GM12864 (cell line): ENCODE measurements at regions not wholly inside any gene's neighbourhood (a gene's known extent, or its start where the extent isn't known, plus 50 kb on each side); places are given as distances from the start of the nearest gene placed in this dataset.

Source experiments
- DNase-seq: peaks from one replicate; pipeline ENCODE4 v3.0.0-alpha.2; 2011; ENCODE audit warnings: low read depth
- H3K4me3 ChIP-seq: 2 replicates; pipeline ENCODE4 v1.5.1; 2011; ENCODE audit warnings: mild to moderate bottlenecking, low read depth, low read length, control low read depth
- TF ChIP-seq, protein P1 (sequence below): IDR thresholded peaks from 2 replicates; pipeline ENCODE4 v1.5.1; 2011; ENCODE audit warnings: low read depth, mild to moderate bottlenecking, moderate library complexity, low read length, control low read depth, inconsistent platforms; ENCODE audit errors: missing control alignments

DNA sequence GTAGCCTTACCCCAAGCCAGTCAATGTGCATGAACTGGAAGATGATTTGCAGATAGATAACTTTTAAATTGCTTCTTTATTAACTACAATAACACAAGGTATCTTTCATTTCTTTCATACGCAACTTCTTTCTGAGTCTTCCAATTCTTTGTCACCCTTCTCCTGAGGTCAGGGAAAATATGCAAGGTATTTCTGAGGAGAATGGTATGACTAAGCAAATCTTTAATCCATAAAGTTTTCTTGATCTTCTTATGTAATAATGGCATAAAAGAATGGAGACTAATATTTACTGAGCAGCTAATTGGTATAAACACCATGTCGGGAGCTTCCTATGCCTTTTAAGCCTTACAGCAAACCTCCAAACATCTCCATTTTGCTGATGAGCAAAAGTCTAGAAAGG lies 438.9 kb downstream of the KCNJ2 start:
- TF ChIP-seq, protein P1, sequence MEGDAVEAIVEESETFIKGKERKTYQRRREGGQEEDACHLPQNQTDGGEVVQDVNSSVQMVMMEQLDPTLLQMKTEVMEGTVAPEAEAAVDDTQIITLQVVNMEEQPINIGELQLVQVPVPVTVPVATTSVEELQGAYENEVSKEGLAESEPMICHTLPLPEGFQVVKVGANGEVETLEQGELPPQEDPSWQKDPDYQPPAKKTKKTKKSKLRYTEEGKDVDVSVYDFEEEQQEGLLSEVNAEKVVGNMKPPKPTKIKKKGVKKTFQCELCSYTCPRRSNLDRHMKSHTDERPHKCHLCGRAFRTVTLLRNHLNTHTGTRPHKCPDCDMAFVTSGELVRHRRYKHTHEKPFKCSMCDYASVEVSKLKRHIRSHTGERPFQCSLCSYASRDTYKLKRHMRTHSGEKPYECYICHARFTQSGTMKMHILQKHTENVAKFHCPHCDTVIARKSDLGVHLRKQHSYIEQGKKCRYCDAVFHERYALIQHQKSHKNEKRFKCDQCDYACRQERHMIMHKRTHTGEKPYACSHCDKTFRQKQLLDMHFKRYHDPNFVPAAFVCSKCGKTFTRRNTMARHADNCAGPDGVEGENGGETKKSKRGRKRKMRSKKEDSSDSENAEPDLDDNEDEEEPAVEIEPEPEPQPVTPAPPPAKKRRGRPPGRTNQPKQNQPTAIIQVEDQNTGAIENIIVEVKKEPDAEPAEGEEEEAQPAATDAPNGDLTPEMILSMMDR, result no peak
- DNase-seq, result no peak
- H3K4me3 ChIP-seq, result no peak overlapping the region

DNA sequence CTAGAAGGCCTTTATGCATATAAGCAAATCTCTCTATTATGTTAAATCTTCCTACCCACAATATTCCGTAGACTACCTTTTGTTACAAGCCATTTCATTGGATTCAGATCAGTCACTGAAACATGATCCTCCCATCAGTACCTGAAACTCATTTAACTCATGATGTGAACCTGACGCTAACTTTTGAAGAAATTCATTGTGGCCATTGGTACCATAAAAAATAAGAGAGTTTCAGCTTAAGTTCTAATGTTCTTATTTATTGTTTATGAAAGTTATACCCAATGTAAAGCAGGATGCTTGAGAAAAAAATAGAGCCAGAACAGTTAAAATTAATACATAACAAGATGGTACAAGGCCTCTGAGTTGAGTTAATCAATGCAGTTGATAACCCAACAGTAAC lies 439.6 kb downstream of the KCNJ2 start:
- TF ChIP-seq, protein P1, result no peak
- no peak for DNase-seq
- no peak overlapping the region for H3K4me3 ChIP-seq

DNA sequence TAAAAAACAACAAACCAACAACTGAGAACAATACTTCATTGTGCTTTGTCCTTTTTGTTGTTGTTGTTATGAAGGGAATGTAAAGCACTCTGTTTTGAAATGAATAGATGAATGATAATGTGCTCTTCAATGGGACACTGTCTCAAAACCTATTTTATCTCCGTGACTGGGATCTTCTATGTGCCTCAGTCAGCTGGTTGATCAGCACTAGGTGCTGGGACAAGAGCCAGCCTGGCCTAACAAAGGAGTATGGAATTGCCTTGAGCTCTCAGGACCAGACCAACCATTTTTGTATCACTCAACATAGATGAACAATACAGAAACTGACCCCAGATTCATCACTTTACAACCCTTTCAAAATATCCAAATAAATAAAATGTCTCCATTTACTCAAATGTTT lies 440.2 kb downstream of the KCNJ2 start:
- DNase-seq, result no peak
- H3K4me3 ChIP-seq, result no peak overlapping the region
- TF ChIP-seq, protein P1, result no peak

DNA sequence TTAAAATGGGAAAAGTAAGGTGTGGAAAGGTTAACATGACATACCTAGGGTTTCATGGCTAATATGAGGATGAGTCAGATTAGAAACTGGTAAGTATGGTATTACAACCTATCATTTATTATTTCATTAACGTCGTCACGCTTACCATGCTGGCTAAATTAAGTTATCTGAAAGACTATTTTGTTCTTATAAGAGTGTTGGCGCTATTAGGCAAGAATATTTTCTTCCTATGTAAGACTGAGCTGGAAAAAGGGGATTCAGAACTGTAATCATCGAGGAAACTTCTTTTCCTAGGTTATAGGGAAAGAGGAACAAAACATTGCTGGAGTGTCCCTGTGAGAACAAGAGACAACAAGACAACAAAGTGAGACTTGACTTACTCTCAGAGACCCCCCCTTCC lies 440.8 kb downstream of the KCNJ2 start:
- TF ChIP-seq, protein P1, result no peak
- no peak for DNase-seq
- no peak overlapping the region for H3K4me3 ChIP-seq

DNA sequence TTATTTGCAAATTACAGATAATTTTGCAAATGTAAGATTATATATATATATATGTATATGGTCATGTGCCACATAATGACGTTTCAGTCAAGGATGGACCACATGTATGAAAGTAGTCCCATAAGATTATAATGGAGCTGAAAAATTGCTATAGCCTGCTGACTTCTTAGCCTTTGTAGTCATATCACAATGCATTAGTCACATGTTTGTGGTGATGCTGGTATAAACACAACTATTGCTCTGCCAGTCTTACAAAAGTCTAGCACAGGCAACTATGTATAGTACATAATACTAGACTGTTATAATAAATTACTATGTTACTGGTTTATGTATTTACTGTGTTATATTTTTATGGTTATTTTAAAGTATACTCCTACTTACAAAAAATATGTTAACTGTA lies 444.3 kb downstream of the KCNJ2 start:
- H3K4me3 ChIP-seq, result no peak overlapping the region
- DNase-seq, result no peak
- TF ChIP-seq, protein P1, result no peak

DNA sequence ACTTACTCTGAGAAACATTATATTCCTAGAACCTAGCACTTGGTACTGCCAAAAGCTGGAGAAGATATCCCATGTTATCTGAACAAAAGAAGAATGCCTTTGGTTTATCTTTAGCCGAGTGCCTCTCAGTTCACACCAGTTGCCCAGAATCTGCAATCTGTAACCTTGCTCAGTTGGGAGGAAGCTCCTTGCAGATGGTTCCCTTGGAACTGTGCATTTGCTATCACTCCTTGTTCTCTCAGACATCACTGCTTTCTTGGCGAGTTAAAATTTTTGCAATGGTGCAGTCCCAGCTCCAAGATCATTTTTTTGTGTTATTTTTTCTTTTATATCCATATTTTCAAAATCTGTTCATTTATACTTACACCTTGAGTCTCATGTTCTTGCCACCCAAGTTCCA lies 446.5 kb downstream of the KCNJ2 start:
- TF ChIP-seq, protein P1, result no peak
- DNase-seq, result no peak
- H3K4me3 ChIP-seq, result no peak overlapping the region

DNA sequence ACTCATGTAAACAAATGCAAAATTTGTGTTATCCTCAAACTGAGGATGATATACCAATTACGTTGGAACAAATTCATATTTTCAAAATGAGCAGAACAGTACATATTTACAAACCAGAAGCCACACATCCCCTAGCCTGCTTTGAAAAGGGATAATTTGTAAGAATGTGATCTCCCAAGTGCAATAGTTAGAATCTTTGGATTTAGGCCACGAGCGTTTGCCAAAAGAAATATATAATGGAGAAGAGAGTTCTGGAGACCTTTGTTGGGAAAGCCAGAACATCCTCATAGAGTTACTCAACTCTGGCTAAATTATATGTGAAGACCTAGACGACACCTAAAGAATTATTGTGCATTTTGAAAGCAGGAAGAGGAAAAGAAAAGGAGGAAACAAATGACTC lies 449.3 kb downstream of the KCNJ2 start:
- TF ChIP-seq, protein P1, result no peak

More for the DNA sequence above, 449.3 kb downstream of the KCNJ2 start:
- no peak overlapping the region for H3K4me3 ChIP-seq
- DNase-seq, result no peak
